NCI-H524 treated with DMSO at 0.1 percent for 48 hours (cell line): ENCODE measurements at regions not wholly inside any gene's neighbourhood (a gene's known extent, or its start where the extent isn't known, plus 50 kb on each side); places are given as distances from the start of the nearest gene placed in this dataset.
A peak's percentile ranks its signal among the peaks of the same experiment; 100 is the strongest.
"Not testable (repeated sequence)": the region's sequence is repeated elsewhere in the genome, so short reads cannot be mapped to it uniquely, and the experiment has no call there.

Experiments used
- DNase-seq: peaks from one replicate; lab custom pipeline; 2025; lab: John Stamatoyannopoulos, UW

- no peak for DNase-seq
Observed at GRCh38 chr6:101013612-101014195, 132.6 kb upstream of the ASCC3 start.

GRCh38 chr6:101015541-101015940 is 134.4 kb upstream of the ASCC3 start:
- no peak for DNase-seq

- DNase-seq = no peak
Observed at GRCh38 chr6:101016163-101016562, 135.0 kb upstream of the ASCC3 start.

- DNase-seq = no peak
Observed at GRCh38 chr6:101018157-101018556, 137.0 kb upstream of the ASCC3 start.

GRCh38 chr6:101021504-101021903 is 140.4 kb upstream of the ASCC3 start:
- DNase-seq = no peak

GRCh38 chr6:101042966-101043365 is 161.8 kb upstream of the ASCC3 start:
- no peak for DNase-seq

GRCh38 chr6:101058296-101058695 is 177.2 kb upstream of the ASCC3 start:
- peak; percentile 79 for DNase-seq

GRCh38 chr6:101066481-101066880 is 185.4 kb upstream of the ASCC3 start:
- no peak for DNase-seq

- no peak for DNase-seq
Observed at GRCh38 chr6:101069191-101069795, 188.2 kb upstream of the ASCC3 start.

- no peak for DNase-seq
Observed at GRCh38 chr6:101070044-101070608, 189.0 kb upstream of the ASCC3 start.

GRCh38 chr6:101077344-101077743 is 196.2 kb upstream of the ASCC3 start:
- no peak for DNase-seq

GRCh38 chr6:101079696-101080270 is 198.7 kb upstream of the ASCC3 start:
- DNase-seq = no peak

- DNase-seq = no peak
Observed at GRCh38 chr6:101080597-101080996, 199.5 kb upstream of the ASCC3 start.

GRCh38 chr6:101083533-101084175 is 202.5 kb upstream of the ASCC3 start:
- no peak for DNase-seq

- DNase-seq = no peak
Observed at GRCh38 chr6:101085327-101085726, 204.2 kb upstream of the ASCC3 start.

- no peak for DNase-seq
Observed at GRCh38 chr6:101086473-101086872, 205.3 kb upstream of the ASCC3 start.

- DNase-seq = no peak
Observed at GRCh38 chr6:101088594-101088993, 207.5 kb upstream of the ASCC3 start.

- DNase-seq = no peak
Observed at GRCh38 chr6:101089640-101090039, 208.5 kb upstream of the ASCC3 start.

- DNase-seq = no peak
Observed at GRCh38 chr6:101090281-101090680, 209.2 kb upstream of the ASCC3 start.

GRCh38 chr6:101098605-101099004 is 217.5 kb upstream of the ASCC3 start:
- DNase-seq = not testable (repeated sequence)

- DNase-seq = no peak
Observed at GRCh38 chr6:101102702-101103101, 221.6 kb upstream of the ASCC3 start.

- DNase-seq = no peak
Observed at GRCh38 chr6:101108286-101108685, 227.2 kb upstream of the ASCC3 start.

- no peak for DNase-seq
Observed at GRCh38 chr6:101110814-101111213, 229.7 kb upstream of the ASCC3 start.
